Neural cell (in vitro differentiated cells): ENCODE measurements at regions not wholly inside any gene's neighbourhood (a gene's known extent, or its start where the extent isn't known, plus 50 kb on each side); places are given as distances from the start of the nearest gene placed in this dataset.

Experiments used
- H2AFZ ChIP-seq: fragments of 200-600, 300-800 bp; sonication (generic), shearing (Covaris generic); 2 replicates; pipeline ENCODE4 v1.6.0; 2014; ENCODE audit warnings: low read depth, mild to moderate bottlenecking, antibody characterized with exemption, low read length, moderate library complexity
- H3F3A ChIP-seq: fragments of 200-600 bp; shearing (Covaris generic); 2 replicates; pipeline ENCODE4 v1.6.1; 2016; ENCODE audit warnings: mild to moderate bottlenecking, moderate library complexity, mixed read lengths, antibody characterized with exemption, low read length; ENCODE audit not compliant: insufficient read depth, poor library complexity, severe bottlenecking
- H3K27ac ChIP-seq: fragments of 200-600, 300-800 bp; sonication (generic), shearing (Covaris generic); 2 replicates; pipeline ENCODE4 v1.5.1; 2014; ENCODE audit warnings: mild to moderate bottlenecking, low read length, moderate library complexity
- H3K27me3 ChIP-seq: fragments of 300-800, 200-600 bp; sonication (generic), shearing (Covaris generic); 2 replicates; pipeline ENCODE4 v1.6.0; 2014; ENCODE audit warnings: mild to moderate bottlenecking, low read depth, low read length, moderate library complexity; ENCODE audit not compliant: insufficient read depth
- H3K36me3 ChIP-seq: fragments of 300-800, 200-600 bp; sonication (generic), shearing (Covaris generic); 2 replicates; pipeline ENCODE4 v1.5.1; 2014; ENCODE audit warnings: mild to moderate bottlenecking, antibody characterized with exemption, low read length, moderate library complexity; ENCODE audit not compliant: insufficient read depth
- H3K4me2 ChIP-seq: fragments of 300-800, 200-600 bp; sonication (generic), shearing (Covaris generic); 2 replicates; pipeline ENCODE4 v1.6.0; 2014; ENCODE audit warnings: mild to moderate bottlenecking, low read length
- H3K4me3 ChIP-seq: fragments of 300-800, 200-600 bp; sonication (generic), shearing (Covaris generic); 2 replicates; pipeline ENCODE4 v1.5.1; 2014; ENCODE audit warnings: mild to moderate bottlenecking, low read length, moderate library complexity
- H3K79me2 ChIP-seq: fragments of 200-600 bp; shearing (Covaris generic); replicated peaks from 2 replicates; pipeline ENCODE4 v1.6.0; 2014; ENCODE audit warnings: mild to moderate bottlenecking, low read length, moderate library complexity; ENCODE audit not compliant: insufficient read depth
- H3K9ac ChIP-seq: fragments of 300-800, 200-600 bp; sonication (generic), shearing (Covaris generic); 2 replicates; pipeline ENCODE4 v1.6.1; 2016; ENCODE audit warnings: mild to moderate bottlenecking, low read length, mixed read lengths
- H3K9me2 ChIP-seq: fragments of 200-600 bp; shearing (Covaris generic); 2 replicates; pipeline ENCODE4 v1.6.1; 2016; ENCODE audit warnings: mild to moderate bottlenecking, low read length, mixed read lengths; ENCODE audit not compliant: insufficient read depth
- H3K9me3 ChIP-seq: fragments of 200-600, 300-800 bp; sonication (generic), shearing (Covaris generic); 2 replicates; pipeline ENCODE4 v1.6.1; 2016; ENCODE audit warnings: mild to moderate bottlenecking, mixed run types, low read length, moderate library complexity, mixed read lengths
- H4K20me1 ChIP-seq: fragments of 200-600 bp; shearing (Covaris generic); 2 replicates; pipeline ENCODE4 v1.6.1; 2016; ENCODE audit warnings: mild to moderate bottlenecking, mixed run types; ENCODE audit not compliant: insufficient read depth
- EP300 ChIP-seq: fragments of 450-650 bp; conservative IDR thresholded peaks from 2 replicates; pipeline ENCODE4 v1.6.1; 2014; ENCODE audit warnings: antibody characterized with exemption, mild to moderate bottlenecking, moderate library complexity; ENCODE audit not compliant: poor library complexity, severe bottlenecking
- MXI1 ChIP-seq: fragments of 450-650 bp; conservative IDR thresholded peaks from 2 replicates; pipeline ENCODE4 v1.6.1; 2014; ENCODE audit warnings: antibody characterized with exemption, mild to moderate bottlenecking; ENCODE audit not compliant: poor library complexity, severe bottlenecking
- POLR2AphosphoS5 ChIP-seq: IDR thresholded peaks from 2 replicates; pipeline ENCODE4 v1.6.1; 2012
- RAD21 ChIP-seq: fragments of 450-650 bp; conservative IDR thresholded peaks from 2 replicates; pipeline ENCODE4 v1.6.1; 2014; ENCODE audit warnings: antibody characterized with exemption, mild to moderate bottlenecking, moderate library complexity
- SMC3 ChIP-seq: fragments of 450-650 bp; conservative IDR thresholded peaks from 2 replicates; pipeline ENCODE4 v1.6.1; 2014; ENCODE audit warnings: antibody characterized with exemption, mild to moderate bottlenecking, moderate library complexity; ENCODE audit not compliant: poor library complexity
- TAF1 ChIP-seq: IDR thresholded peaks from 2 replicates; pipeline ENCODE4 v1.6.1; 2012; ENCODE audit warnings: low read depth
- TF ChIP-seq, protein P1 (sequence below): IDR thresholded peaks from 2 replicates; pipeline ENCODE4 v1.6.1; 2012; ENCODE audit warnings: borderline replicate concordance
- TF ChIP-seq, protein P2 (sequence below): fragments of 450-650 bp; IDR thresholded peaks from 2 replicates; pipeline ENCODE4 v1.5.1; 2014; ENCODE audit warnings: antibody characterized with exemption, mild to moderate bottlenecking, moderate library complexity; ENCODE audit not compliant: poor library complexity, severe bottlenecking

DNA sequence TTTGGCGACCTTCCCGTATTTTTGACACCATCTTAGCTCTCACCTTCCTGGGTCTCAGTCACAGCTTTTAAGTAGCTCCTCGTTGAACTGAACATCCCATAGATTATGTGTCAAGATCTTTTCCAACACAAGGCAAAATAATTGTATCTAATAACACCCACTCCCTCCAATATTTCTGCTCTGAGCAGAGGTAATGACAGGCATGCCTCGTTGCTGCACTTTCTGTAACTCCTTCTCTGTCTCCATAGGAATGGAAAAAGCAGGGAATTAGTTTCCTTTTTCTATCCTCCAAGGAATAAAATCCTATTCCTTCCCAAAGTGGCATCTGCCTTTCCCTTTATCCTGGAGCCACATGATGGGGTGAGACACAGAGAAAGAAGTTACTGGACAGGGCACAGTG is 174.0 kb upstream of the CDH20 start:
- H3K4me3 ChIP-seq = no peak overlapping the region
- no peaks in the 10 kb centered on the region for H3K9me2 ChIP-seq
- no peaks in the 10 kb centered on the region for H3K79me2 ChIP-seq
- no peaks in the 10 kb centered on the region for H4K20me1 ChIP-seq
- H3K9me3 ChIP-seq = no peaks in the 10 kb centered on the region
- TF ChIP-seq EP300 = no peak
- no peak for TF ChIP-seq RAD21
- TF ChIP-seq, protein P1, sequence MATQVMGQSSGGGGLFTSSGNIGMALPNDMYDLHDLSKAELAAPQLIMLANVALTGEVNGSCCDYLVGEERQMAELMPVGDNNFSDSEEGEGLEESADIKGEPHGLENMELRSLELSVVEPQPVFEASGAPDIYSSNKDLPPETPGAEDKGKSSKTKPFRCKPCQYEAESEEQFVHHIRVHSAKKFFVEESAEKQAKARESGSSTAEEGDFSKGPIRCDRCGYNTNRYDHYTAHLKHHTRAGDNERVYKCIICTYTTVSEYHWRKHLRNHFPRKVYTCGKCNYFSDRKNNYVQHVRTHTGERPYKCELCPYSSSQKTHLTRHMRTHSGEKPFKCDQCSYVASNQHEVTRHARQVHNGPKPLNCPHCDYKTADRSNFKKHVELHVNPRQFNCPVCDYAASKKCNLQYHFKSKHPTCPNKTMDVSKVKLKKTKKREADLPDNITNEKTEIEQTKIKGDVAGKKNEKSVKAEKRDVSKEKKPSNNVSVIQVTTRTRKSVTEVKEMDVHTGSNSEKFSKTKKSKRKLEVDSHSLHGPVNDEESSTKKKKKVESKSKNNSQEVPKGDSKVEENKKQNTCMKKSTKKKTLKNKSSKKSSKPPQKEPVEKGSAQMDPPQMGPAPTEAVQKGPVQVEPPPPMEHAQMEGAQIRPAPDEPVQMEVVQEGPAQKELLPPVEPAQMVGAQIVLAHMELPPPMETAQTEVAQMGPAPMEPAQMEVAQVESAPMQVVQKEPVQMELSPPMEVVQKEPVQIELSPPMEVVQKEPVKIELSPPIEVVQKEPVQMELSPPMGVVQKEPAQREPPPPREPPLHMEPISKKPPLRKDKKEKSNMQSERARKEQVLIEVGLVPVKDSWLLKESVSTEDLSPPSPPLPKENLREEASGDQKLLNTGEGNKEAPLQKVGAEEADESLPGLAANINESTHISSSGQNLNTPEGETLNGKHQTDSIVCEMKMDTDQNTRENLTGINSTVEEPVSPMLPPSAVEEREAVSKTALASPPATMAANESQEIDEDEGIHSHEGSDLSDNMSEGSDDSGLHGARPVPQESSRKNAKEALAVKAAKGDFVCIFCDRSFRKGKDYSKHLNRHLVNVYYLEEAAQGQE = peak; percentile 70
- H3K36me3 ChIP-seq = no peaks in the 10 kb centered on the region
- no peaks in the 10 kb centered on the region for H3K27me3 ChIP-seq
- no peak overlapping the region for H3K4me2 ChIP-seq
- no peak overlapping the region for H3K27ac ChIP-seq
- H2AFZ ChIP-seq = no peak overlapping the region
- no peak overlapping the region for H3K9ac ChIP-seq
- no peaks in the 10 kb centered on the region for H3F3A ChIP-seq

DNA sequence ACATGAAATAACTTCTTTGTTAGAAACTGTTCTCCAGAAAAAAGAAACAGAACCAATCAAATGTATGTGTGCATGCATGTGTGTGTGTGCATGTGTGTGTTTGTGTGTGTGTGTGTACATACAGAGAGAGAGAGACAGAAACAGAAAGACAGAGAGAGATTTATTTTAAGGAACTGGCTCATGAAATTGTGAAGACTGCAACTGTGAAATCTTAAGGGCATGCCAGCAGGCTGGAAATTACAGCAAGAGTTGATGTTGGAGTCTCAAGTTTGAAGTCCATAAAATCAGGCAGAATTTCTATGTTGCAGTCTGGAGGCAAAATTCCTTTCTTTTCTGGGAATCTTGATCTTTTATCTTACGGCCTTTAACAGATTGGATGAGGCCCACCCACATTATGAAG is 168.9 kb upstream of the CDH20 start:
- no peak overlapping the region for H2AFZ ChIP-seq
- no peak overlapping the region for H3K4me3 ChIP-seq
- TF ChIP-seq SMC3 (no peak), RAD21 (no peak)
- TF ChIP-seq, protein P1 = no peak
- no peaks in the 10 kb centered on the region for H3K36me3 ChIP-seq
- H3K27me3 ChIP-seq = no peaks in the 10 kb centered on the region
- H3K9me3 ChIP-seq = no peaks in the 10 kb centered on the region
- no peak overlapping the region for H3K9ac ChIP-seq
- no peak overlapping the region for H3K4me2 ChIP-seq
- H3K9me2 ChIP-seq = no peaks in the 10 kb centered on the region
- H3K27ac ChIP-seq = no peak overlapping the region
- H3F3A ChIP-seq = no peaks in the 10 kb centered on the region
- no peaks in the 10 kb centered on the region for H4K20me1 ChIP-seq
- H3K79me2 ChIP-seq = no peaks in the 10 kb centered on the region

DNA sequence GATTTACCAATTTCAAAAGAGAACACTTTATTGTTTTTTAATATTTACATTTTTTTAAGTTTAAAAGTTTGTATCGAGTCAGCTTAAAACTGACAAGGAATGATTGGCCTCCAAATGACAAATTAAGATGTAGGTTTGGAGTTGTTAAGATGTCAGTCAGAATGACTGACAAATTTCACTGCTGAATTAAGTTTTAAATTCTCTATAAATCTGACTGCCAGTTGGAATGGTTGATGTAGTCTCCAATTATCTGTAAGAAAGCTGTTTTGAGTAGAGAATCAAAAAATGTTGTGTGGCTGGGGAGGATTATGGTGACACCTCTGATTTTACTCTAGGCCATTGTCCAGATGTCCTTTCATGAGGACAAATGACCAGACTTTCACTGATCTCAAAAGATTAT is 165.3 kb upstream of the CDH20 start:
- Histone ChIP-seq H3K27me3 (no peaks in the 10 kb centered on the region), H3K79me2 (no peaks in the 10 kb centered on the region), H3K4me3 (no peak overlapping the region), H3K9ac (no peak overlapping the region), H3K36me3 (no peaks in the 10 kb centered on the region), H3K9me2 (no peaks in the 10 kb centered on the region), H4K20me1 (no peaks in the 10 kb centered on the region), H3K27ac (no peak overlapping the region), H3K4me2 (no peak overlapping the region), H3F3A (no peaks in the 10 kb centered on the region), H2AFZ (no peak overlapping the region), H3K9me3 (no peaks in the 10 kb centered on the region)
- TF ChIP-seq, protein P1 = no peak
- TF ChIP-seq, protein P2, sequence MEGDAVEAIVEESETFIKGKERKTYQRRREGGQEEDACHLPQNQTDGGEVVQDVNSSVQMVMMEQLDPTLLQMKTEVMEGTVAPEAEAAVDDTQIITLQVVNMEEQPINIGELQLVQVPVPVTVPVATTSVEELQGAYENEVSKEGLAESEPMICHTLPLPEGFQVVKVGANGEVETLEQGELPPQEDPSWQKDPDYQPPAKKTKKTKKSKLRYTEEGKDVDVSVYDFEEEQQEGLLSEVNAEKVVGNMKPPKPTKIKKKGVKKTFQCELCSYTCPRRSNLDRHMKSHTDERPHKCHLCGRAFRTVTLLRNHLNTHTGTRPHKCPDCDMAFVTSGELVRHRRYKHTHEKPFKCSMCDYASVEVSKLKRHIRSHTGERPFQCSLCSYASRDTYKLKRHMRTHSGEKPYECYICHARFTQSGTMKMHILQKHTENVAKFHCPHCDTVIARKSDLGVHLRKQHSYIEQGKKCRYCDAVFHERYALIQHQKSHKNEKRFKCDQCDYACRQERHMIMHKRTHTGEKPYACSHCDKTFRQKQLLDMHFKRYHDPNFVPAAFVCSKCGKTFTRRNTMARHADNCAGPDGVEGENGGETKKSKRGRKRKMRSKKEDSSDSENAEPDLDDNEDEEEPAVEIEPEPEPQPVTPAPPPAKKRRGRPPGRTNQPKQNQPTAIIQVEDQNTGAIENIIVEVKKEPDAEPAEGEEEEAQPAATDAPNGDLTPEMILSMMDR = no peak
- no peak for TF ChIP-seq RAD21
- TF ChIP-seq POLR2AphosphoS5 = peak; percentile 30
- TF ChIP-seq EP300 = peak; percentile 92
- TF ChIP-seq TAF1 = no peak
- no peak for TF ChIP-seq MXI1
